Parathyroid adenoma (tissue), 2 donors: ENCODE measurements at regions not wholly inside any gene's neighbourhood (a gene's known extent, or its start where the extent isn't known, plus 50 kb on each side); places are given as distances from the start of the nearest gene placed in this dataset.
"Not testable (repeated sequence)": the region's sequence is repeated elsewhere in the genome, so short reads cannot be mapped to it uniquely, and the experiment has no call there.

Experiments used
- H2AFZ ChIP-seq: fragments of 300-600 bp; sonication (generic); one replicate; pipeline ENCODE4 v1.7.0; 2017; ENCODE audit warnings: antibody characterized with exemption, mild to moderate bottlenecking
- H3K27ac ChIP-seq: fragments of 300-600 bp; sonication (generic); one replicate; pipeline ENCODE4 v1.7.0; 2017
- H3K27me3 ChIP-seq: fragments of 300-600 bp; sonication (generic); one replicate; pipeline ENCODE4 v1.7.0; 2017; ENCODE audit warnings: low read length; ENCODE audit not compliant: control insufficient read depth, insufficient read depth
- H3K36me3 ChIP-seq: fragments of 300-600 bp; sonication (generic); one replicate; pipeline ENCODE4 v1.7.0; 2017; ENCODE audit warnings: low read length; ENCODE audit not compliant: control insufficient read depth, insufficient read depth
- H3K4me1 ChIP-seq: fragments of 300-600 bp; sonication (generic); one replicate; pipeline ENCODE4 v1.7.0; 2017; ENCODE audit warnings: control low read depth
- H3K4me2 ChIP-seq: fragments of 300-600 bp; sonication (generic); one replicate; pipeline ENCODE4 v1.7.0; 2017; ENCODE audit warnings: low read length
- H3K4me3 ChIP-seq: fragments of 300-600 bp; sonication (generic); one replicate; pipeline ENCODE4 v1.7.0; 2017; ENCODE audit warnings: low read depth, low read length
- H3K79me2 ChIP-seq: fragments of 300-600 bp; sonication (generic); one replicate; pipeline ENCODE4 v1.7.0; 2017; ENCODE audit warnings: control low read depth
- H3K9ac ChIP-seq: fragments of 300-600 bp; sonication (generic); one replicate; pipeline ENCODE4 v1.7.0; 2017; ENCODE audit warnings: mild to moderate bottlenecking
- H3K9me3 ChIP-seq: fragments of 300-600 bp; sonication (generic); one replicate; pipeline ENCODE4 v1.7.0; 2017; ENCODE audit warnings: low read length; ENCODE audit not compliant: control insufficient read depth
- TF ChIP-seq, protein P1 (sequence below): fragments of 300-600 bp; sonication (generic); IDR thresholded peaks from one replicate; pipeline ENCODE4 v1.7.0; 2017; ENCODE audit warnings: antibody characterized with exemption, mild to moderate bottlenecking
- donor health status: primary hyperparathyroidism.

DNA sequence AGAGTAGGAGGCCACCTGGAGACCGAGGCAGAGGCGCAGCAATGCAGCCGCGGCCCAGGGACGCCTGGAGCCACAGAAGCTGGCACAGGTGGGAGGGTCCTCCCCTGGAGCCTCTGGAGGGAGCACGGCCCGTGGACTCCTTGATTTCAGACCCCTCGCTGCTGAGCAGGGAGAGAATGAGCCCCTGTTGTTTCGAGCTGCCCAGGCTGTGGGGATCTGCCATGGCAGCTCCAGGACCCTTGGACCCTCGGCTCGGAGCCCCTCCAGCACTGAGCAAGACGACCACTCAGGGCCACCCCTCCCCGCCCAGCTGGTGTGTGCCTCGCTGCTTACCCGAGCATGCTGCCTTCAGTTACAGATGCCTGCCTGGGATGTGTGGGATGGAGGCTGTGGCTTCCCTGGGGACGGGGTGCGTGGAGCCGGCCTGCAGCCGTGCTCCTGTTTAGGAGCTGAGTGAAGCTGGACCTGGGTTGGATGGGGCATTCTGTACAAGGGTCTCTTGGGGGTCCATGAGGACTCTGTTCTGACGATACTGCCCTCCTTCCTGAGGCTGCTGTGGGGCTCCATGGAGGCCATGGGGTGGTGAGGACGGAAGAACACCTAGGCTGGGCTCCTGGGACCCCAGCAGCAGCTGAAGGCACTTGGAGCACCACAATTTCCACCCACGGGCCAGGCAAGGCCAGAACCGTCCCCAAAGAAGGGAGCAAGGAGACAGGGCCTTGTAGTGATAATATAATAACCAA is 115.1 kb upstream of the LPCAT1 start:
- Histone ChIP-seq H3K9me3 (no peaks in the 10 kb centered on the region), H2AFZ (no peak overlapping the region), H3K27ac (no peak overlapping the region), H3K4me2 (no peak overlapping the region), H3K4me1 (no peaks in the 10 kb centered on the region), H3K79me2 (no peaks in the 10 kb centered on the region), H3K4me3 (no peak overlapping the region), H3K27me3 (peaks cover 5% of the 10 kb centered on the region), H3K36me3 (no peaks in the 10 kb centered on the region), H3K9ac (no peak overlapping the region)
- TF ChIP-seq, protein P1, sequence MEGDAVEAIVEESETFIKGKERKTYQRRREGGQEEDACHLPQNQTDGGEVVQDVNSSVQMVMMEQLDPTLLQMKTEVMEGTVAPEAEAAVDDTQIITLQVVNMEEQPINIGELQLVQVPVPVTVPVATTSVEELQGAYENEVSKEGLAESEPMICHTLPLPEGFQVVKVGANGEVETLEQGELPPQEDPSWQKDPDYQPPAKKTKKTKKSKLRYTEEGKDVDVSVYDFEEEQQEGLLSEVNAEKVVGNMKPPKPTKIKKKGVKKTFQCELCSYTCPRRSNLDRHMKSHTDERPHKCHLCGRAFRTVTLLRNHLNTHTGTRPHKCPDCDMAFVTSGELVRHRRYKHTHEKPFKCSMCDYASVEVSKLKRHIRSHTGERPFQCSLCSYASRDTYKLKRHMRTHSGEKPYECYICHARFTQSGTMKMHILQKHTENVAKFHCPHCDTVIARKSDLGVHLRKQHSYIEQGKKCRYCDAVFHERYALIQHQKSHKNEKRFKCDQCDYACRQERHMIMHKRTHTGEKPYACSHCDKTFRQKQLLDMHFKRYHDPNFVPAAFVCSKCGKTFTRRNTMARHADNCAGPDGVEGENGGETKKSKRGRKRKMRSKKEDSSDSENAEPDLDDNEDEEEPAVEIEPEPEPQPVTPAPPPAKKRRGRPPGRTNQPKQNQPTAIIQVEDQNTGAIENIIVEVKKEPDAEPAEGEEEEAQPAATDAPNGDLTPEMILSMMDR = no peak

DNA sequence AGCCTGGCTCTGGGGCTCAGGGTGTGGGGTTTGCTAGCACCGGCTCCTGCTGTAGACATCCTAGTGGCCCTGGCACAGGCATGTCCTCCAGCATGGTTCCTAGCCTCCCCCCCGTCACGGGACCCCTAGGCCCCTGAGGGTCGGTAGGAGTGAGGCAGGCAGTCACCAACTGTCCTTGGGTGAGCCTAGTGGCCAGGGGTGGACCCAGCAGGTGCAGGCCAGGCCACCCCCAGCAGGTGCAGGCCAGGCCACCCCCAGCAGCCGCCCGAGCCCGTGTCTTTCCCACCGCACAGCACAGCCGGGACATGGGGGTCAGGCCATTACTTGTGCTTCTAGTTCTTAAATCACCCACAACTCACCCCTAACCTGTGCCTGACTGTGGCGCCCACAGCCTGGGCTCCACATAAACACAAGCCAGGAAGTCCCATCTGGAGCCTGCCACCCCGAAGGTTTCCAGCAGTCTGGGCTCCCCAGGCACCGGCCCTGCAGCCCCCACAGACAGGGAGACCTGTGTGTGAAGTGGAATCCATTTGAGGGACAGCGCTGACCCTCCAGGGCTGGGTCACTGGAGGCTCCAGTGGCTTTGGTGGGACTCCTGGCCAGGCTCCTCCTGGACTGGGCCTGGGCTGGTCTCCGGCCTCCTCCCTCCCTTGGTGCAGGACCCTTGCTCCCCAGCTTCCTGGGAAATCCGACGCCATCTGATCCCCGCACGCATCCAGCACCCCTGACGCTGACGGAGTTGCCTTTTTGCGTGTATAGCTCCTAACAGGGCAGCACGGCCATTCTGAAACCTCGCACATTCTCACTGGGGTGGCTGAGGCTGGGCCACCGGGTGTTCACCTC is 114.1 kb upstream of the LPCAT1 start:
- Histone ChIP-seq H3K36me3 (no peaks in the 10 kb centered on the region), H3K4me1 (no peaks in the 10 kb centered on the region), H2AFZ (no peak overlapping the region), H3K9ac (no peak overlapping the region), H3K27ac (no peak overlapping the region), H3K79me2 (no peaks in the 10 kb centered on the region), H3K27me3 (no peaks in the 10 kb centered on the region), H3K9me3 (no peaks in the 10 kb centered on the region), H3K4me3 (no peak overlapping the region), H3K4me2 (no peak overlapping the region)
- TF ChIP-seq, protein P1 = no peak

DNA sequence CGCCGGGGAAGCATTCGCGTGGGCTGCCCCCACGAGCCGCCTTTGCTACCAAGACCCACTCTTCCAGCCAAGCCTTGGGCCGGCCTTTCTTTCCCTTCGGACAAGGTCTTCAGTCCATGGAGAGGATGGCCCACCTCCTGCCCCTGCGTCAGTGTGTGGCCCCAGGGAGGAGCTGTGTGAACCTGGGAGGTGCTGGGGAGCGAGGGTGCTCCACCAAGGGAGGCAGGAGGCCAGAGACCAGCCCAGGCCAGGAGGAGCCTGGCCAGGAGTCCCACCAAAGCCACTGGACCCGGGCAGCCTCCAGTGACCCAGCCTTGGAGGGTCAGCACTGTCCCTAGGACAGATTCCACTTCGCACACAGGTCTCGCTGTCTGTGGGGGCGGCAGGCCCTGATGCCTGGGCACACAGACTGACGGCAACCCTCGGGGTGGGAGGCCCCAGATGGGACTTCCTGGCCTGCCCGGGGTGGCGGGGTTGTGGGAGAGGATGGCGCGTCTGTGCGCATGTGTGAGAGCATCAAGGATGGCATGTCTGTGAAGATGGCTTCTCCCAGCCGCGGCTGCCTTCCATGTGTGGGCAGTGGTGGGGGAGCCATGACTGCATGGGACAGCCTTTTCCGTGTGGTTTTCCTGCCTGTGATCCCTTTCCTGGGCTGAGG is 113.3 kb upstream of the LPCAT1 start:
- no peaks in the 10 kb centered on the region for H3K9me3 ChIP-seq
- no peak overlapping the region for H3K9ac ChIP-seq
- no peaks in the 10 kb centered on the region for H3K36me3 ChIP-seq
- H3K4me1 ChIP-seq = no peaks in the 10 kb centered on the region
- H3K4me2 ChIP-seq = no peak overlapping the region
- TF ChIP-seq, protein P1 = no peak
- H3K27ac ChIP-seq = no peak overlapping the region
- H3K4me3 ChIP-seq = no peak overlapping the region
- H3K27me3 ChIP-seq = no peaks in the 10 kb centered on the region
- no peaks in the 10 kb centered on the region for H3K79me2 ChIP-seq
- H2AFZ ChIP-seq = no peak overlapping the region

DNA sequence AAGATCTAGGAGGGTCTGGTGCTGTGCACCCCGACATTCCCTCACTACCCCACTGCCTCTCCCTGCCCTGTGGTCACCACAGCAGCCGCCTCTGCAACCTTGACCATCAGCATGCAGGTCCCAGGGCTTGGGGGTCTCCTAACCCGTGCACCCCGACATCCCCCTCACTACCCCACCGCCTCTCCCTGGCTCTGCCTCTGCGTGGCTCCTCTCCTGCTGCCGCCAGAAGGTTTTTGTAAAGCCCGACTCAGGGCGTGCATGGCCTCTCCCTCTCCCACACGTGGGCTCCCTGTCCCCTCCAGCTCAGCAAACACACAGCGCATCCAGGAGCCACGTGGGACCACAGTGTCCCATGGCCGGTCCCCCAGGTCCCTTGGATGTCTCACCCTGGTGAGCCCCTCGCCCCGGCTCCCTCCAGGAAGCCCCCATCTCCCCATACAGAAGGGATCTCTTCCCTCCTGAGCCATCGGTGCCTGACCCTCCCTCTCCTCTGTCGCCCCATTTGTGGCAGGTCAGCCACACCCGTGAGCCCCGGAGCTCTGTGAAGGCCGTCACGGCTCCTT is 112.5 kb upstream of the LPCAT1 start:
- not testable (repeated sequence) for H3K9me3 ChIP-seq, H3K4me2 ChIP-seq, H2AFZ ChIP-seq, H3K4me3 ChIP-seq, H3K79me2 ChIP-seq, H3K27ac ChIP-seq, H3K9ac ChIP-seq, H3K36me3 ChIP-seq, H3K4me1 ChIP-seq, H3K27me3 ChIP-seq

DNA sequence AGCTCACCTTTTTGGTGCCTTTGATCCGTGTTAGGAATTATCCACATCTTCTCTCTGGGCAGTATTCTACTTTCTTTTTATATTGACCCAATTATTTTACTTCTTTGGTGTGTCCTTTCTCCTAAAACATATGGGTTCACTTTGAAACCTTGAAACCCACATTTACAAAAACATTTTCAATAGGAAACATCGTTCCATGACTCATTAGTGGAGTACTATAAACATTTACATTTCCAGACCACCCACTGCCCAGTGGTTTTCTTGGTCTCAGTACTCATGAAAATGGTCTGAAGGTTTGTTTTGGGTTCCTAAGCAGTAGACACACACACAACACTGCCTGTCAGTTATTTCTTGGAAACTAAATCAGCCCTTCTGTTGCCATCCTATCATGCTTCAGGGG is 111.7 kb upstream of the LPCAT1 start:
- not testable (repeated sequence) for H3K27me3 ChIP-seq, H2AFZ ChIP-seq, H3K36me3 ChIP-seq, H3K9ac ChIP-seq, H3K4me3 ChIP-seq, H3K4me2 ChIP-seq, H3K27ac ChIP-seq, H3K9me3 ChIP-seq, H3K4me1 ChIP-seq, H3K79me2 ChIP-seq
